ENCODE measurements at regions not wholly inside any gene's neighbourhood (a gene's known extent, or its start where the extent isn't known, plus 50 kb on each side); places are given as distances from the start of the nearest gene placed in this dataset.

DNA sequence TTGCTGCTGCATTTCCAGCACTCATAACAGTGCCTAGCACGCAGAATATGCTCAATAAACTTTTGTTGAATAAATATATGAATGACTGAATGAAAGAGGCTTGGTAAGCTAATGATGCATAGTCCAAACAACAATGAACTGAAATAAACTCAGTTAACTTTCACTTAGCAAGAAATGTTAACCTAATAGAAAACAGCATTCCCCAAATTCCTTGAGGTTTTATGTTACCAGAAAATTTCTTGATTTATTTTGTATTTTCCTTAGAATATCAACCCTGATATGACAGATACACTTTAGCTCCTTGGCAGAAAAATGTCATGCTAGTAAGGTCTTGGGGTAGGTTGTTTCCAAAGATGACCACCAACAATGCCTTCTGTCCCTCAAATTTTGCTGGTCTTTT lies 217.4 kb downstream of the KCNE4 start:
- Histone ChIP-seq H2AFZ (replicated peaks; ENCODE audit: low read length, poor library complexity) (no peak overlapping the region), H3K36me3 (ENCODE audit: control insufficient read depth, insufficient read depth, low read length) (no peaks in the 10 kb centered on the region), H3K4me1 (ENCODE audit: control insufficient read depth, insufficient read depth, low read length) (no peaks in the 10 kb centered on the region), H2AK9ac (replicated peaks; ENCODE audit: low read depth, low read length, poor library complexity) (no peak overlapping the region), H3K23ac (ENCODE audit: low read depth, low read length) (no peak overlapping the region), H3K27ac (ENCODE audit: insufficient read depth, low read length) (no peak overlapping the region), H3K79me1 (ENCODE audit: low read depth in 1 of 2, low read length in 2 of 2) (no peaks in the 10 kb centered on the region), H3K4me3 (ENCODE audit: insufficient read depth, low read depth, low read length) (no peak overlapping the region), H3K27me3 (ENCODE audit: control insufficient read depth, insufficient read depth, low read length) (no peaks in the 10 kb centered on the region; the same call in 1 of the 2 replicates), H4K5ac (ENCODE audit: low read depth, low read length) (no peak overlapping the region), H2BK15ac (ENCODE audit: low read depth, low read length) (no peak overlapping the region), H2BK5ac (ENCODE audit: low read depth, low read length, poor library complexity, severe bottlenecking) (no peak overlapping the region), H4K8ac (ENCODE audit: low read depth in 2 of 2, low read length in 2 of 2) (no peak overlapping the region), H3K14ac (replicated peaks; ENCODE audit: low read depth, low read length) (no peak overlapping the region), H4K20me1 (ENCODE audit: insufficient read depth, low read length) (no peaks in the 10 kb centered on the region), H3K4me2 (ENCODE audit: low read depth, low read length) (no peak overlapping the region), H4K91ac (ENCODE audit: insufficient read depth, low read depth, low read length) (no peak overlapping the region), H2BK120ac (ENCODE audit: low read depth, low read length) (no peak overlapping the region), H3K18ac (ENCODE audit: low read depth, low read length) (no peak overlapping the region), H2AK5ac (ENCODE audit: low read depth, low read length) (no peak overlapping the region), H3K56ac (ENCODE audit: extremely low read depth, insufficient read depth, low read length) (no peak overlapping the region), H3K9ac (ENCODE audit: low read depth, low read length) (no peak overlapping the region), H3K9me1 (ENCODE audit: insufficient read depth, low read length) (no peaks in the 10 kb centered on the region), H3K4ac (ENCODE audit: low read depth, low read length) (no peak overlapping the region), H3K9me3 (ENCODE audit: control insufficient read depth, insufficient read depth, low read length) (no peaks in the 10 kb centered on the region), H2BK20ac (ENCODE audit: low read depth, low read length) (no peak overlapping the region)
- ChIA-PET POLR2A (ENCODE audit: unreplicated experiment) (no interaction called here), CTCF (no interaction called here)
- intact Hi-C loops (cut with micrococcal nuclease) (no loop called here), dilution Hi-C loops (cut with HindIII; ENCODE audit: low sequenced_read_pairs, unreplicated experiment) (no loop called here), in situ Hi-C loops (cut with MboI; ENCODE audit: low sequenced_read_pairs) (no loop called here)
- ATAC-seq (ENCODE audit: low read depth) (0 out of 2 replicates have a peak, but pooled peaks have one; percentile 14), DNase-seq (no peak)
- TF ChIP-seq RCOR1 (IDR thresholded peaks at IDR 0.05; ENCODE audit: insufficient replicate concordance, low read length): no peak
- no peak for TF ChIP-seq CHD1 (IDR thresholded peaks at IDR 0.05; ENCODE audit: low read depth, low read length)
- no peak for TF ChIP-seq CEBPB (IDR thresholded peaks at IDR 0.05; ENCODE audit: low read depth, low read length)
- no peak for TF ChIP-seq NFE2L2 (IDR thresholded peaks at IDR 0.05; ENCODE audit: low read depth, low read length)
- TF ChIP-seq RFX5 (IDR thresholded peaks at IDR 0.05; ENCODE audit: low read depth, low read length): no peak
- no peak for TF ChIP-seq RAD21 (IDR thresholded peaks at IDR 0.05; ENCODE audit: low read length)
- TF ChIP-seq, protein P1, sequence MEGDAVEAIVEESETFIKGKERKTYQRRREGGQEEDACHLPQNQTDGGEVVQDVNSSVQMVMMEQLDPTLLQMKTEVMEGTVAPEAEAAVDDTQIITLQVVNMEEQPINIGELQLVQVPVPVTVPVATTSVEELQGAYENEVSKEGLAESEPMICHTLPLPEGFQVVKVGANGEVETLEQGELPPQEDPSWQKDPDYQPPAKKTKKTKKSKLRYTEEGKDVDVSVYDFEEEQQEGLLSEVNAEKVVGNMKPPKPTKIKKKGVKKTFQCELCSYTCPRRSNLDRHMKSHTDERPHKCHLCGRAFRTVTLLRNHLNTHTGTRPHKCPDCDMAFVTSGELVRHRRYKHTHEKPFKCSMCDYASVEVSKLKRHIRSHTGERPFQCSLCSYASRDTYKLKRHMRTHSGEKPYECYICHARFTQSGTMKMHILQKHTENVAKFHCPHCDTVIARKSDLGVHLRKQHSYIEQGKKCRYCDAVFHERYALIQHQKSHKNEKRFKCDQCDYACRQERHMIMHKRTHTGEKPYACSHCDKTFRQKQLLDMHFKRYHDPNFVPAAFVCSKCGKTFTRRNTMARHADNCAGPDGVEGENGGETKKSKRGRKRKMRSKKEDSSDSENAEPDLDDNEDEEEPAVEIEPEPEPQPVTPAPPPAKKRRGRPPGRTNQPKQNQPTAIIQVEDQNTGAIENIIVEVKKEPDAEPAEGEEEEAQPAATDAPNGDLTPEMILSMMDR (conservative IDR thresholded peaks at IDR 0.05; ENCODE audit: low read depth, low read length): no peak
- no peak for TF ChIP-seq BHLHE40 (IDR thresholded peaks at IDR 0.05; ENCODE audit: low read depth, low read length)
- no peak for TF ChIP-seq FOS (IDR thresholded peaks at IDR 0.05; ENCODE audit: low read depth, low read length)
- TF ChIP-seq, protein P2, sequence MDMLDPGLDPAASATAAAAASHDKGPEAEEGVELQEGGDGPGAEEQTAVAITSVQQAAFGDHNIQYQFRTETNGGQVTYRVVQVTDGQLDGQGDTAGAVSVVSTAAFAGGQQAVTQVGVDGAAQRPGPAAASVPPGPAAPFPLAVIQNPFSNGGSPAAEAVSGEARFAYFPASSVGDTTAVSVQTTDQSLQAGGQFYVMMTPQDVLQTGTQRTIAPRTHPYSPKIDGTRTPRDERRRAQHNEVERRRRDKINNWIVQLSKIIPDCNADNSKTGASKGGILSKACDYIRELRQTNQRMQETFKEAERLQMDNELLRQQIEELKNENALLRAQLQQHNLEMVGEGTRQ (IDR thresholded peaks at IDR 0.05; ENCODE audit: low read depth, low read length): no peak
- no CpG with 5 or more reads among the region's 1 CpG for WGBS, 2 experiments (ENCODE audit: extremely low coverage in 2 of 2, insufficient read length in 1 of 2)
- no TSS peak for BruUV-seq (replicated peaks)

All from IMR-90 (cell line).